ENCODE measurements at regions not wholly inside any gene's neighbourhood (a gene's known extent, or its start where the extent isn't known, plus 50 kb on each side); places are given as distances from the start of the nearest gene placed in this dataset.
A peak's percentile ranks its signal among the peaks of the same experiment; 100 is the strongest.

DNA sequence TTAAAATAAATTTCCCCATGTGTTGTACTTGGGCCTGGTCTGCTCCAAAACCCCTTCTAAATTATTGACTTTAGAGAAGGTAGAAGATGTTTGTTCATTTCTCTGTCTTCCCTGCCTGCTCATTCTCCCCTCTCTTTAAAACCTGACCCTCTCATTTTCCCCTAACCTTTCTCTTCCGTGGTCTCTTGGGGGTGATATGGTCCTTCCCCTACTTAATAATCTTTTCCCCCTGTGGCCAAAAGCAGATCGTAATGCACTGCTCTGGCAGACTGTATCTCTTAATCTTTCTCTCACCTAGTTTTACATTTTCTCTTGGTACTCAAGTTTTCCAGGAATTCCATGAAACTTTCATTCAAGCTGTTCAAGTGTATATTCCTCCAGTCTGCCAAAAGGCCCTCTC is 301.7 kb downstream of the TTLL7 start:
- H3K4me3 ChIP-seq (ENCODE audit: low read depth, low read length), result no peak overlapping the region
- in situ Hi-C loops (cut with HindIII; ENCODE audit: low sequenced_read_pairs), result no loop called here
- DNase-seq (ENCODE audit: low read depth, low spot score), result no peak
- TF ChIP-seq, protein P1, sequence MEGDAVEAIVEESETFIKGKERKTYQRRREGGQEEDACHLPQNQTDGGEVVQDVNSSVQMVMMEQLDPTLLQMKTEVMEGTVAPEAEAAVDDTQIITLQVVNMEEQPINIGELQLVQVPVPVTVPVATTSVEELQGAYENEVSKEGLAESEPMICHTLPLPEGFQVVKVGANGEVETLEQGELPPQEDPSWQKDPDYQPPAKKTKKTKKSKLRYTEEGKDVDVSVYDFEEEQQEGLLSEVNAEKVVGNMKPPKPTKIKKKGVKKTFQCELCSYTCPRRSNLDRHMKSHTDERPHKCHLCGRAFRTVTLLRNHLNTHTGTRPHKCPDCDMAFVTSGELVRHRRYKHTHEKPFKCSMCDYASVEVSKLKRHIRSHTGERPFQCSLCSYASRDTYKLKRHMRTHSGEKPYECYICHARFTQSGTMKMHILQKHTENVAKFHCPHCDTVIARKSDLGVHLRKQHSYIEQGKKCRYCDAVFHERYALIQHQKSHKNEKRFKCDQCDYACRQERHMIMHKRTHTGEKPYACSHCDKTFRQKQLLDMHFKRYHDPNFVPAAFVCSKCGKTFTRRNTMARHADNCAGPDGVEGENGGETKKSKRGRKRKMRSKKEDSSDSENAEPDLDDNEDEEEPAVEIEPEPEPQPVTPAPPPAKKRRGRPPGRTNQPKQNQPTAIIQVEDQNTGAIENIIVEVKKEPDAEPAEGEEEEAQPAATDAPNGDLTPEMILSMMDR (IDR thresholded peaks at IDR 0.05; ENCODE audit: low read depth, low read length), result no peak

DNA sequence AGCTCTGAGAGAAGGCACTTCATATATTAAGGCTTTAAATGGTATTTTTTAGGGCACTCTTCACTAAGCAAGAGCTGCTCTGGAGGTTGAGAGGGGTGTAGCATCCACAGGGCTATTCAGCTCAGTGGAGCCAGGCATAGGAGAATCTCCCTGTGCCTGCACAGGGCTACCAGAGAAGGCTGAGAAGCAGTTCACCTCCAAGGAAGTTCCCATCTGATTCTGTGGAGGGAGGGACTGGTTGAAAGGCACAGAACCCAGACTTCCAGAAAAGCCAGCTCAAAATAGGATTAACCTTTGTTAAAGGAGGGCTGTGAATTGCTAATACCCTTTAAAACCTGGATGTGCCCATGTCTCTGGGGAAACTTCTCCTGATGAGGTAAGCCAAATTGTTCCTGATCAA is 304.5 kb downstream of the TTLL7 start:
- H3K4me3 ChIP-seq (ENCODE audit: low read depth, low read length), result no peak overlapping the region
- TF ChIP-seq, protein P1 (IDR thresholded peaks at IDR 0.05; ENCODE audit: low read depth, low read length), result no peak
- no peak for DNase-seq (ENCODE audit: low read depth, low spot score)
- in situ Hi-C loops (cut with HindIII; ENCODE audit: low sequenced_read_pairs), result no loop called here

DNA sequence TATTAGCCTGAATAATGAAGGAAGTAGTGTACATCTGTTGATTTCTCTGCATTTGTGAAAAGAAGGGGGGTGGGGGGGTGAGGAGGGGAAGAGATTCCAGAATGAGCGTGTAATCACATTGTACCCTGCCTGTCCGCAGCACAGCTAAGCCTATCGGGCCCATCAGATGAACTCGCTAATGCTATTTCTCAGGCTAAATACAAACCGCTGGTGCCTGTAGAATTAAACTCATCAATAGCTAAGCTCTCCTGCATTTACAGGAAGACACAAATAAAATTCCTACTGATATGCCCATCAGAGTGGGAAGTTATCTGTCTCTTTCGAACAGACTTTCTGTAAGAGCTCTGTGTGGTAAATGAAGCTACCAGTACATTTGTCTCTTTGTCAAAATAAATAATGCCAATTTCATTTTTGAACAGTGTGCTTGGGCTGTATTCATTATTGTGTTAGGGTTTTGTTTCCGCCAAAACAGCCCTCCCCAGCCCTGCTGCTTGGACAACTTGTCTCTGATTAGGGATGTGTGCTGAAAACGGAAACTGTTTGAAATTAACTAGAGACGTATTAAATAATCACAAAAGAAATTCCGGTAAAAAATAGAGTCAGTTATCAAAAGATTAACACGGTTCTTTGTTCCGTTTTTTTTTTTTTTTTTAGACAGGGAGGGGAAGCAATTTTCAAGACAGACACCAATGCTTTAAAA is 305.4 kb downstream of the TTLL7 start:
- in situ Hi-C loops (cut with HindIII; ENCODE audit: low sequenced_read_pairs), result no loop called here
- H3K4me3 ChIP-seq (ENCODE audit: low read depth, low read length), result no peak overlapping the region
- DNase-seq (ENCODE audit: low read depth, low spot score), result peak; percentile 6
- TF ChIP-seq, protein P1 (IDR thresholded peaks at IDR 0.05; ENCODE audit: low read depth, low read length), result no peak

DNA sequence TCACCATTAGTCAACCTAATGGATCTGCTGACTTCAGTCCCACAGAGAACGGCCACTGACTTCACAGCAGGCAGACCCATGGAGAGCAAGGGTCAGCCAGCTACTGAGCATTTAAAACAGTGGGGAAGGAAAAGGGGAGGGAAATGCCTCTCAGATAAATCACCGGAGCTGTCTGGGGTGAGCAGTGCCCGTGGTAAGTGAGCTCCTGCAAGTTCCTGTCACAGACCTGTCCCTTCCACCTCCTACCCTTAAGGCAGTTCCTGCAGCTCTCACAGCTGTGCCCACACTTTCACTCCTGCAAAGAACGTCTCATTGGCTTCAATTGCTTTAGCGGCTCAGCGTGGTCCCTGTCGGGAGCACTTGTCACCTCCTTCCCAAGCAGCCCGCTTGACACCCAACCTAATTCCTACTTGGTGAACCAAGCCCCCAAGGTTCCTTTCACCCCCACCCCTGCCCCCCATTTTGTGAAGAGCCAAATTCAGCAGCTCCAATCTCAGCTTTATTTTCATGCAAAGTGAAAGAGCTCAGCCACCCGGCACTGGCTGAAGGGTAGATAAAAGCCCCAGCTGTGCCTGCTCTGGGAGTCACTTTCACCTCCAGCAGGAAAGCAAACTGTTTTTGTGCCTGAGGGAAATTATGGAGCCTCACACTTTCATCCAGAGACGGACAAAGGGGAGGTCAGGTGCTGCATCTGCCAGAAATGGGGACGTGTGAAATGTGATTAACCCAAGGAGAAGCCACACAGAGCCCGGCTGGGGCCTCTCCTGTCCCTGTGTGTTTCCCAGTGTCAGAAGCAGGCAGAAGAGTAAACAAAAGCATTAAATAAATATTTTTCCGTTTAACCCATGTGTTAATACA is 306.2 kb downstream of the TTLL7 start:
- TF ChIP-seq, protein P1 (IDR thresholded peaks at IDR 0.05; ENCODE audit: low read depth, low read length), result no peak
- in situ Hi-C loops (cut with HindIII; ENCODE audit: low sequenced_read_pairs), result no loop called here
- peak overlapping the region; percentile 26 for H3K4me3 ChIP-seq (ENCODE audit: low read depth, low read length)
- peak; percentile 10 for DNase-seq (ENCODE audit: low read depth, low spot score)

DNA sequence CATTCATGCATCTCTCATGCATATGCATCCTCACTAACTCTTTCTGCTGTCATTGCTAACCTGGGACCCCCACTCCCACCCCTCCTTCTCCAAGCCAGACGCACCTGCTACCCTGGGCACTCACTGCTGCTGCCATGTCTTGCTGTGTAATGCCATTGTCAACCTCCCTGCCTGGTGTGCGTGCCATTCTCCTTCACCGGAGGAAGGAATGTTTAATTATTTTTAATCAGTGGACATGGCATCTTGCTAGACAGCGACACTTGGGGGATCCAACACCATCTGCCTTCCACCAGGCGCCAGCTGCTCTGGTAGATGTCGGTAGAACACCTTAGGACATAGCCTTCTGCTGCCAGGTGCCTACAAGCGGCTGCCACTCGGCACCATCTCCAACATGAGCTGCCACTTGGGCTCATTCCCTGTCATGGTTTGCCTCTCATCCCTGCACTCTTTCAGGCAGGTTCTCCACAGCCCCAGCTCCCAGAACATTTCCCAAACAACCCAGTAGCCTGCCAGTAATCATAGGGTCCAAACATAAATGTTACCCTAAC is 306.9 kb downstream of the TTLL7 start:
- in situ Hi-C loops (cut with HindIII; ENCODE audit: low sequenced_read_pairs), result no loop called here

More for the DNA sequence above, 306.9 kb downstream of the TTLL7 start:
- TF ChIP-seq, protein P1 (IDR thresholded peaks at IDR 0.05; ENCODE audit: low read depth, low read length), result no peak
- DNase-seq (ENCODE audit: low read depth, low spot score), result no peak
- no peak overlapping the region for H3K4me3 ChIP-seq (ENCODE audit: low read depth, low read length)

Data from astrocyte of the spinal cord (primary cell).